Peyer's patch (tissue), 4 donors: ENCODE measurements at regions not wholly inside any gene's neighbourhood (a gene's known extent, or its start where the extent isn't known, plus 50 kb on each side); places are given as distances from the start of the nearest gene placed in this dataset.

Experiments used
- CTCF ChIP-seq, 6 experiments: fragments of 450-650 bp in 4 of 6; fragments of 200-600 bp in 2 of 6; sonication (generic) in 1 of 6; IDR thresholded peaks; one replicate each; pipeline ENCODE4 v1.5.1; 2017 to 2019; ENCODE audit warnings: antibody characterized with exemption in 6 of 6, mild to moderate bottlenecking in 3 of 6, moderate library complexity in 1 of 6
- POLR2A ChIP-seq, 2 donors: fragments of 450-650 bp; IDR thresholded peaks; one replicate each; pipeline ENCODE4 v1.5.1; 2017; ENCODE audit warnings: antibody characterized with exemption in 2 of 2, mild to moderate bottlenecking in 2 of 2, moderate library complexity in 2 of 2

GRCh38 chr2:43005245-43005974 lies 213.0 kb upstream of the HAAO start:
- TF ChIP-seq CTCF (IDR thresholded peaks at IDR 0.05) (no peak), POLR2A (IDR thresholded peaks at IDR 0.05) (peak; percentile 35 to 60)
